A673 (cell line): ENCODE measurements at regions not wholly inside any gene's neighbourhood (a gene's known extent, or its start where the extent isn't known, plus 50 kb on each side); places are given as distances from the start of the nearest gene placed in this dataset.

Experiments
- BruUV-seq: library from RNA; stranded (reverse); fragments of 400-500 nt; replicated peaks from 2 replicates; lab custom pipeline; 2021; lab: Mats Ljungman, UMichigan
- CTCF ChIA-PET: fragments of 300-600 bp; sonication (Branson Sonifier 250); formaldehyde crosslinking; loops from one replicate; lab custom pipeline; 2022; ENCODE audit warnings: antibody characterized with exemption; lab: Charles Lee
- POLR2A ChIA-PET: fragments of 300-600 bp; sonication (Branson Sonifier 250); formaldehyde crosslinking; loops from one replicate; lab custom pipeline; 2022; ENCODE audit warnings: antibody characterized with exemption; ENCODE audit not compliant: low non-redundant PET; lab: Charles Lee
- DNase-seq: peaks from one replicate; pipeline ENCODE4 v3.0.0-alpha.2; 2015; ENCODE audit warnings: low spot score
- H3K27ac ChIP-seq: fragments of 200-600 bp; sonication (generic); 2 replicates; pipeline ENCODE4 v1.5.1; 2016; ENCODE audit warnings: mixed run types, low read depth, mild to moderate bottlenecking, mixed read lengths, antibody characterized with exemption, low read length; ENCODE audit not compliant: poor library complexity, severe bottlenecking
- H3K27me3 ChIP-seq: fragments of 200-600 bp; sonication (generic); replicated peaks from 2 replicates; pipeline ENCODE4 v1.6.1; 2017; ENCODE audit warnings: mixed run types, low read depth, mild to moderate bottlenecking, mixed read lengths, antibody characterized with exemption, low read length; ENCODE audit not compliant: insufficient read depth, poor library complexity
- H3K36me3 ChIP-seq: fragments of 200-600 bp; sonication (generic); 2 replicates; pipeline ENCODE4 v1.6.1; 2016; ENCODE audit warnings: mixed run types, mild to moderate bottlenecking, mixed read lengths, antibody characterized with exemption, low read length; ENCODE audit not compliant: insufficient read depth, poor library complexity, severe bottlenecking
- H3K4me1 ChIP-seq: fragments of 200-600 bp; sonication (generic); 2 replicates; pipeline ENCODE4 v1.6.1; 2017; ENCODE audit warnings: mixed run types, mild to moderate bottlenecking, mixed read lengths, antibody characterized with exemption, low read length; ENCODE audit not compliant: insufficient read depth, poor library complexity, severe bottlenecking
- H3K4me3 ChIP-seq: fragments of 200-600 bp; sonication (generic); 2 replicates; pipeline ENCODE4 v1.5.1; 2016; ENCODE audit warnings: low read depth, mixed run types, mild to moderate bottlenecking, mixed read lengths, low read length; ENCODE audit not compliant: poor library complexity, severe bottlenecking
- H3K9me3 ChIP-seq: fragments of 200-600 bp; sonication (generic); 2 replicates; pipeline ENCODE4 v1.6.1; 2016; ENCODE audit warnings: mixed run types, low read depth, mild to moderate bottlenecking, mixed read lengths, antibody characterized with exemption, low read length; ENCODE audit not compliant: poor library complexity, severe bottlenecking
- CTCF ChIP-seq: fragments of 300-800, 200-600 bp; sonication (generic); conservative IDR thresholded peaks from 2 replicates; pipeline ENCODE4 v1.5.1; 2017; ENCODE audit warnings: low read depth, mild to moderate bottlenecking, antibody characterized with exemption, low read length, moderate library complexity, mixed read lengths
- EZH2 ChIP-seq: fragments of 200-600 bp; sonication (generic); IDR thresholded peaks from 2 replicates; pipeline ENCODE4 v1.6.1; 2017; ENCODE audit warnings: borderline replicate concordance, low read depth, mild to moderate bottlenecking, mixed read lengths, antibody characterized with exemption, low read length; ENCODE audit not compliant: poor library complexity, severe bottlenecking
- intact Hi-C: fragments of 100-400 bp; cut with micrococcal nuclease; formaldehyde crosslinking; loops from one replicate; pipeline ENCODE4 v1.10.0; 2022; ENCODE audit not compliant: unreplicated experiment

- intact Hi-C loops = no loop called here
- CTCF ChIA-PET = no interaction called here
- Histone ChIP-seq H3K27me3 (no peaks in the 10 kb centered on the region), H3K9me3 (no peaks in the 10 kb centered on the region), H3K4me1 (no peaks in the 10 kb centered on the region), H3K27ac (no peak overlapping the region), H3K4me3 (no peak overlapping the region), H3K36me3 (no peaks in the 10 kb centered on the region)
- no TSS peak for BruUV-seq
- TF ChIP-seq CTCF (no peak), EZH2 (no peak)
- POLR2A ChIA-PET = no interaction called here
- no peak for DNase-seq
Observed at GRCh38 chr1:238233966-238234365, 343.2 kb upstream of the ZP4 start.

GRCh38 chr1:238232084-238232710 lies 341.5 kb upstream of the ZP4 start:
- Histone ChIP-seq H3K27ac (no peak overlapping the region), H3K27me3 (no peaks in the 10 kb centered on the region), H3K4me3 (no peak overlapping the region), H3K36me3 (no peaks in the 10 kb centered on the region), H3K4me1 (no peaks in the 10 kb centered on the region), H3K9me3 (no peaks in the 10 kb centered on the region)
- ChIA-PET POLR2A (no interaction called here), CTCF (no interaction called here)
- BruUV-seq = no TSS peak
- DNase-seq = no peak
- no peak for TF ChIP-seq EZH2
- intact Hi-C loops = no loop called here

GRCh38 chr1:238226810-238227209 lies 336.1 kb upstream of the ZP4 start:
- Histone ChIP-seq H3K4me3 (no peak overlapping the region), H3K36me3 (no peaks in the 10 kb centered on the region), H3K27ac (no peak overlapping the region), H3K27me3 (no peaks in the 10 kb centered on the region), H3K4me1 (no peaks in the 10 kb centered on the region), H3K9me3 (no peaks in the 10 kb centered on the region)
- intact Hi-C loops = no loop called here
- BruUV-seq = no TSS peak
- CTCF ChIA-PET = no interaction called here
- POLR2A ChIA-PET = no interaction called here
- no peak for DNase-seq
- TF ChIP-seq CTCF (no peak), EZH2 (no peak)

GRCh38 chr1:238223076-238223640 lies 332.4 kb upstream of the ZP4 start:
- DNase-seq = no peak
- no peak for TF ChIP-seq CTCF
- TF ChIP-seq EZH2 = no peak
- Histone ChIP-seq H3K36me3 (no peaks in the 10 kb centered on the region), H3K4me3 (no peak overlapping the region), H3K27ac (no peak overlapping the region), H3K9me3 (no peaks in the 10 kb centered on the region), H3K27me3 (no peaks in the 10 kb centered on the region), H3K4me1 (no peaks in the 10 kb centered on the region)
- intact Hi-C loops = no loop called here
- BruUV-seq = no TSS peak
- CTCF ChIA-PET = no interaction called here
- POLR2A ChIA-PET = no interaction called here
